PC-9 (cell line): ENCODE measurements at regions not wholly inside any gene's neighbourhood (a gene's known extent, or its start where the extent isn't known, plus 50 kb on each side); places are given as distances from the start of the nearest gene placed in this dataset.

ENCODE experiments used
- BruUV-seq: library from RNA; stranded (reverse); fragments of 400-500 nt; replicated peaks from 2 replicates; lab custom pipeline; 2021; lab: Mats Ljungman, UMichigan
- CTCF ChIA-PET: fragments of 300-600 bp; sonication (Branson Sonifier 250); formaldehyde crosslinking; loops from one replicate; lab custom pipeline; 2022; ENCODE audit warnings: antibody characterized with exemption; lab: Charles Lee
- POLR2A ChIA-PET: fragments of 300-600 bp; sonication (Branson Sonifier 250); formaldehyde crosslinking; loops from one replicate; lab custom pipeline; 2022; ENCODE audit warnings: antibody characterized with exemption; ENCODE audit not compliant: unreplicated experiment; lab: Charles Lee
- DNase-seq, 2 experiments: peaks; one replicate each; pipeline versions ENCODE4 v3.0.0 to v3.0.0-alpha.2; 2015 to 2022; ENCODE audit warnings: mixed read lengths in 1 of 2
- H2AFZ ChIP-seq: fragments of 200-600 bp; sonication (generic); 2 replicates; pipeline ENCODE4 v1.8.1; 2017; ENCODE audit warnings: antibody characterized with exemption
- H3F3A ChIP-seq: fragments of 200-600 bp; sonication (generic); 2 replicates; pipeline ENCODE4 v1.8.1; 2017; ENCODE audit warnings: antibody characterized with exemption, mild to moderate bottlenecking, low read depth; ENCODE audit not compliant: insufficient read depth
- H3K27ac ChIP-seq: fragments of 200-600 bp; sonication (generic); 2 replicates; pipeline ENCODE4 v1.6.1; 2016; ENCODE audit warnings: mixed run types
- H3K27me3 ChIP-seq: fragments of 200-600 bp; sonication (generic); 2 replicates; pipeline ENCODE4 v1.6.1; 2016; ENCODE audit warnings: low read depth, mixed run types; ENCODE audit not compliant: insufficient read depth
- H3K36me3 ChIP-seq: fragments of 200-600 bp; sonication (generic); 2 replicates; pipeline ENCODE4 v1.6.1; 2016; ENCODE audit warnings: low read depth, mixed run types
- H3K4me1 ChIP-seq: fragments of 200-600 bp; sonication (generic); replicated peaks from 2 replicates; pipeline ENCODE4 v1.6.1; 2016; ENCODE audit warnings: mixed run types; ENCODE audit not compliant: insufficient read depth
- H3K4me2 ChIP-seq: fragments of 200-600 bp; sonication (generic); 2 replicates; pipeline ENCODE4 v1.6.1; 2017; ENCODE audit warnings: mixed run types
- H3K4me3 ChIP-seq: fragments of 200-600 bp; sonication (generic); 2 replicates; pipeline ENCODE4 v1.6.1; 2016; ENCODE audit warnings: mixed run types
- H3K79me2 ChIP-seq: fragments of 200-600 bp; sonication (generic); 2 replicates; pipeline ENCODE4 v1.6.1; 2017; ENCODE audit warnings: low read depth, mixed run types
- H3K9me2 ChIP-seq: fragments of 200-600 bp; sonication (generic); 2 replicates; pipeline ENCODE4 v1.8.1; 2017; ENCODE audit warnings: mild to moderate bottlenecking; ENCODE audit not compliant: insufficient read depth
- H3K9me3 ChIP-seq: fragments of 200-600 bp; sonication (generic); 2 replicates; pipeline ENCODE4 v1.8.1; 2016; ENCODE audit warnings: low read depth; ENCODE audit not compliant: insufficient read depth
- H4K20me1 ChIP-seq: fragments of 200-600 bp; sonication (generic); 2 replicates; pipeline ENCODE4 v1.8.1; 2017; ENCODE audit not compliant: insufficient read depth
- EZH2 ChIP-seq: fragments of 200-600 bp; sonication (generic); IDR thresholded peaks from 2 replicates; pipeline ENCODE4 v1.8.0; 2017; ENCODE audit warnings: antibody characterized with exemption, low read depth
- intact Hi-C: fragments of 100-400 bp; cut with micrococcal nuclease; formaldehyde crosslinking; loops from one replicate; pipeline ENCODE4 v1.10.0; 2022; ENCODE audit not compliant: unreplicated experiment
- TF ChIP-seq, protein P1 (sequence below): fragments of 200-600 bp; sonication (generic); conservative IDR thresholded peaks from 2 replicates; pipeline ENCODE4 v1.6.1; 2017; ENCODE audit warnings: mixed run types, antibody characterized with exemption, mild to moderate bottlenecking, moderate library complexity

DNA sequence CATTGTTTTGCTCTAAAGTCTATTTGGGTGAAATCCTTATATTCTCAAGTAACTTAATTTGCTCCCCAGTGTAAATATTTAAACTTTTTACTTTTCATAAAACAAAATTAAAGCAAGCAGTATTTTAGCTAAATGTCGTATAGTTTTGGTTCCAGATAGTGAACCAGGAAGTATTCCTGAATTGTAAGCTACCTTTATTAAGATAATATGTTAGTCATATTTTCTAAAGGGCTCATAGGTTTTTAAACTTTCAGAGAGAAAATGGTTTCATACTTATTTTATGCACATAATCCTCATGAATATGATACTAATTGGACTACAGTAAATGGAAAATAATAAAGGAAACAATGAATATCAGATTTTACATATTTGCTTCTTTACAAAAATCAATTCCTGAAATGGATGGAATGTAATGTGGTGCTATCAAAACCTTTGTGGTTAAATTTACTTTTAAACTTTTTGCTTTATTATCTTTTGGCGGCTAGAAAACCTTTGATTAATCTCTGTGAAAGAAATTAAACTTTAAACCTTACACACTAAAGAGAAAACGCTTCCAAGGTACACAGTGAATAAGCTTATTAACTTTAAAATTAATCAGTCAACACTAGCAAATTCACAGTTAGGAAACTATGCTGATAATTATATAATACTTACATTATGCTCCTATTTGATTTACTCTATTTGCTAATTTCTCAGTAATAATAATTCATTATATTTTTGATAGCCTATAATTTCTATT, 76.6 kb upstream of the RHOBTB1 start:
- Histone ChIP-seq H4K20me1 (no peaks in the 10 kb centered on the region), H3K79me2 (no peaks in the 10 kb centered on the region), H3K27me3 (no peaks in the 10 kb centered on the region), H3K4me3 (no peak overlapping the region), H3F3A (no peaks in the 10 kb centered on the region), H3K9me2 (0 out of 2 replicates have a peak, but pooled peaks cover 3% of the 10 kb centered on the region), H3K36me3 (no peaks in the 10 kb centered on the region), H3K4me2 (no peak overlapping the region), H3K4me1 (no peaks in the 10 kb centered on the region), H2AFZ (no peak overlapping the region), H3K9me3 (no peaks in the 10 kb centered on the region), H3K27ac (no peak overlapping the region)
- CTCF ChIA-PET, result interaction anchor here (0.7 kb wide), 1 partner anchor 591 kb away, joined by 3 read pairs; no protein-coding TSS in a partner anchor
- intact Hi-C loops, result loop anchor here (10.0 kb wide), 1 partner anchor 114 kb away; no protein-coding TSS in a partner anchor
- DNase-seq, result no peak
- POLR2A ChIA-PET, result interaction anchor here (0.6 kb wide), 1 partner anchor 13 kb away, joined by 9 read pairs; no protein-coding TSS in a partner anchor
- no TSS peak for BruUV-seq
- TF ChIP-seq EZH2, result no peak
- TF ChIP-seq, protein P1, sequence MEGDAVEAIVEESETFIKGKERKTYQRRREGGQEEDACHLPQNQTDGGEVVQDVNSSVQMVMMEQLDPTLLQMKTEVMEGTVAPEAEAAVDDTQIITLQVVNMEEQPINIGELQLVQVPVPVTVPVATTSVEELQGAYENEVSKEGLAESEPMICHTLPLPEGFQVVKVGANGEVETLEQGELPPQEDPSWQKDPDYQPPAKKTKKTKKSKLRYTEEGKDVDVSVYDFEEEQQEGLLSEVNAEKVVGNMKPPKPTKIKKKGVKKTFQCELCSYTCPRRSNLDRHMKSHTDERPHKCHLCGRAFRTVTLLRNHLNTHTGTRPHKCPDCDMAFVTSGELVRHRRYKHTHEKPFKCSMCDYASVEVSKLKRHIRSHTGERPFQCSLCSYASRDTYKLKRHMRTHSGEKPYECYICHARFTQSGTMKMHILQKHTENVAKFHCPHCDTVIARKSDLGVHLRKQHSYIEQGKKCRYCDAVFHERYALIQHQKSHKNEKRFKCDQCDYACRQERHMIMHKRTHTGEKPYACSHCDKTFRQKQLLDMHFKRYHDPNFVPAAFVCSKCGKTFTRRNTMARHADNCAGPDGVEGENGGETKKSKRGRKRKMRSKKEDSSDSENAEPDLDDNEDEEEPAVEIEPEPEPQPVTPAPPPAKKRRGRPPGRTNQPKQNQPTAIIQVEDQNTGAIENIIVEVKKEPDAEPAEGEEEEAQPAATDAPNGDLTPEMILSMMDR, result no peak

DNA sequence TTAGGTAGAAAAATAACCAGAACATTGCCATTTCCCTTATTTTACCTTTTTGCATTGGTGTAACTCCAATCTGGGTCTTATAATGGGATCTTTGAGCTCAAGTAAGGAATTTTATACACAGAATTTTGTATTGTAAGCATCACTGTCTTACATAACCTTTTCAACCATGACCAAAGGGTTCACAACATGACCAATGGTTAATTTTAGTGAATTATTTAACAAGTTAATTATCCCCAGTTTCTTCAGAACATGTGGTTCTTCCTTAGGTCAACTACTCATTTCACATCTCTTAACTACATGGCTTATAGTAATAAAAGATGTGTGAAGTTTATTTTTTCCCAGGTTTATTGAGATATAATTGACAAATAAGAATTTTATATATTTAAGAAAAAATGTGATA, 74.2 kb upstream of the RHOBTB1 start:
- Histone ChIP-seq H2AFZ (no peak overlapping the region), H3K36me3 (no peaks in the 10 kb centered on the region), H3K27ac (no peak overlapping the region), H3K4me1 (no peaks in the 10 kb centered on the region), H3K79me2 (no peaks in the 10 kb centered on the region), H3F3A (no peaks in the 10 kb centered on the region), H3K27me3 (no peaks in the 10 kb centered on the region), H4K20me1 (no peaks in the 10 kb centered on the region), H3K9me2 (0 out of 2 replicates have a peak, but pooled peaks cover 3% of the 10 kb centered on the region), H3K9me3 (no peaks in the 10 kb centered on the region), H3K4me3 (no peak overlapping the region), H3K4me2 (no peak overlapping the region)
- TF ChIP-seq, protein P1, result no peak
- no peak for TF ChIP-seq EZH2
- BruUV-seq, result no TSS peak
- ChIA-PET POLR2A (no interaction called here), CTCF (no interaction called here)
- no peak for DNase-seq
- intact Hi-C loops, result no loop called here

DNA sequence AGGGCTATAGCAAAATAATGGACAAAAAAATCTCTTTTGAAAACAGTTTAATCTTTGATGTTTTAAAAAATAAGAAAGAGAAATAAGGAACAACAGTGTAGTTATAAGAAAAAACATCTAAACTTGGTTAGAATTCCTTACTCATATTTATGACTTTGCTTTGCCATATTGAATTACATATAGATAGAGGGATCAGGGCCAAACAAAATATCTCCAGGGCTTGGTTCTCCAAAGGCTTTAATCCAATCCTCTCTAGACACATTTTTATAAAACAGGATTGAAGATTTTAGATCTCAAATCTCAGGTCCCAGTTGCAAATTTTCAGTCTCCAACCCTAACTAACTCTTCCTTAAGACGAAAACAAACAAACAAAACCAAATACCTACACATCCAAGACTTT, 72.6 kb upstream of the RHOBTB1 start:
- intact Hi-C loops, result no loop called here

More for the DNA sequence above, 72.6 kb upstream of the RHOBTB1 start:
- Histone ChIP-seq H3F3A (no peaks in the 10 kb centered on the region), H3K36me3 (no peaks in the 10 kb centered on the region), H3K4me1 (no peaks in the 10 kb centered on the region), H3K27me3 (no peaks in the 10 kb centered on the region), H3K4me2 (no peak overlapping the region), H4K20me1 (no peaks in the 10 kb centered on the region), H3K9me3 (no peaks in the 10 kb centered on the region), H3K9me2 (0 out of 2 replicates have a peak, but pooled peaks cover 3% of the 10 kb centered on the region), H3K4me3 (no peak overlapping the region), H3K79me2 (no peaks in the 10 kb centered on the region), H3K27ac (no peak overlapping the region), H2AFZ (no peak overlapping the region)
- POLR2A ChIA-PET, result no interaction called here
- no peak for TF ChIP-seq EZH2
- no peak for DNase-seq
- no TSS peak for BruUV-seq
- CTCF ChIA-PET, result no interaction called here
